IMR-90 (cell line): ENCODE measurements at regions not wholly inside any gene's neighbourhood (a gene's known extent, or its start where the extent isn't known, plus 50 kb on each side); places are given as distances from the start of the nearest gene placed in this dataset.

Experiments used
- ATAC-seq: fragments of 200-7000 bp; cut with Tn5 transposase; 2 replicates; pipeline ENCODE4 v1.9.1; 2020; ENCODE audit warnings: low read depth, mild to moderate bottlenecking, moderate library complexity
- BruUV-seq: library from RNA; stranded (reverse); fragments of 400-500 nt; replicated peaks from 2 replicates; lab custom pipeline; 2021; lab: Mats Ljungman, UMichigan
- CTCF ChIA-PET: fragments of 300-600 bp; formaldehyde crosslinking; extraction: SDS; loops from one replicate; lab custom pipeline; 2021; ENCODE audit warnings: antibody characterized with exemption; lab: Yijun Ruan, JAX
- POLR2A ChIA-PET: fragments of 300-600 bp; sonication (Branson Sonifier 250); formaldehyde crosslinking; loops from one replicate; lab custom pipeline; 2022; ENCODE audit warnings: antibody characterized with exemption; ENCODE audit not compliant: unreplicated experiment; lab: Charles Lee
- DNase-seq: peaks from one replicate; pipeline ENCODE4 v3.0.0; 2013
- H2AFZ ChIP-seq: replicated peaks from 2 replicates; pipeline ENCODE3; 2013; ENCODE audit warnings: low read length, mild to moderate bottlenecking; ENCODE audit not compliant: poor library complexity
- H2AK5ac ChIP-seq: 2 replicates; pipeline ENCODE4 v1.6.1; 2013; ENCODE audit warnings: low read depth, low read length, inconsistent platforms
- H2AK9ac ChIP-seq: replicated peaks from 2 replicates; pipeline ENCODE3; 2013; ENCODE audit warnings: mild to moderate bottlenecking, low read depth, low read length, moderate library complexity; ENCODE audit not compliant: poor library complexity
- H2BK120ac ChIP-seq: 2 replicates; pipeline ENCODE4 v1.6.1; 2013; ENCODE audit warnings: low read depth, low read length, inconsistent platforms
- H2BK15ac ChIP-seq: 3 replicates; pipeline ENCODE4 v1.6.1; 2013; ENCODE audit warnings: low read depth, low read length, inconsistent platforms
- H2BK20ac ChIP-seq: 2 replicates; pipeline ENCODE4 v1.6.1; 2013; ENCODE audit warnings: low read depth, mild to moderate bottlenecking, inconsistent platforms, low read length, moderate library complexity
- H2BK5ac ChIP-seq: 2 replicates; pipeline ENCODE4 v1.6.1; 2013; ENCODE audit warnings: mild to moderate bottlenecking, low read depth, low read length, inconsistent platforms; ENCODE audit not compliant: poor library complexity, severe bottlenecking
- H3K14ac ChIP-seq: replicated peaks from 2 replicates; pipeline ENCODE4 v1.6.1; 2013; ENCODE audit warnings: low read depth, low read length, inconsistent platforms
- H3K18ac ChIP-seq: 2 replicates; pipeline ENCODE4 v1.6.1; 2013; ENCODE audit warnings: low read depth, low read length, control low read depth
- H3K23ac ChIP-seq: 2 replicates; pipeline ENCODE4 v1.6.1; 2013; ENCODE audit warnings: low read depth, low read length, inconsistent platforms
- H3K27ac ChIP-seq: 2 replicates; pipeline ENCODE4 v1.5.1; 2013; ENCODE audit warnings: mild to moderate bottlenecking, control low read depth, low read length; ENCODE audit not compliant: insufficient read depth
- H3K27me3 ChIP-seq: 2 replicates; pipeline ENCODE4 v1.6.1; 2013; ENCODE audit warnings: low read length; ENCODE audit not compliant: control insufficient read depth, insufficient read depth
- H3K36me3 ChIP-seq: 2 replicates; pipeline ENCODE4 v1.6.1; 2013; ENCODE audit warnings: low read length, mixed read lengths; ENCODE audit not compliant: control insufficient read depth, insufficient read depth
- H3K4ac ChIP-seq: 2 replicates; pipeline ENCODE4 v1.6.1; 2013; ENCODE audit warnings: low read depth, low read length, inconsistent platforms
- H3K4me1 ChIP-seq: 2 replicates; pipeline ENCODE4 v1.6.1; 2013; ENCODE audit warnings: low read length, mixed read lengths; ENCODE audit not compliant: control insufficient read depth, insufficient read depth
- H3K4me2 ChIP-seq: 2 replicates; pipeline ENCODE4 v1.6.1; 2013; ENCODE audit warnings: low read depth, mild to moderate bottlenecking, control low read depth, low read length, moderate library complexity
- H3K4me3 ChIP-seq: 2 replicates; pipeline ENCODE4 v1.5.1; 2013; ENCODE audit warnings: low read depth, mild to moderate bottlenecking, control low read depth, low read length, moderate library complexity; ENCODE audit not compliant: insufficient read depth
- H3K56ac ChIP-seq: 2 replicates; pipeline ENCODE4 v1.6.1; 2013; ENCODE audit warnings: low read length, inconsistent platforms; ENCODE audit not compliant: insufficient read depth; ENCODE audit errors: extremely low read depth
- H3K79me1 ChIP-seq, 2 experiments: 2 replicates each; pipeline ENCODE4 v1.6.1; 2013; ENCODE audit warnings: low read length in 2 of 2, inconsistent platforms in 1 of 2, low read depth in 1 of 2
- H3K9ac ChIP-seq: 2 replicates; pipeline ENCODE4 v1.6.1; 2013; ENCODE audit warnings: low read depth, low read length, control low read depth
- H3K9me1 ChIP-seq: 2 replicates; pipeline ENCODE4 v1.6.1; 2013; ENCODE audit warnings: low read length, inconsistent platforms; ENCODE audit not compliant: insufficient read depth
- H3K9me3 ChIP-seq: 2 replicates; pipeline ENCODE4 v1.6.1; 2013; ENCODE audit warnings: low read length; ENCODE audit not compliant: control insufficient read depth, insufficient read depth
- H4K20me1 ChIP-seq: 2 replicates; pipeline ENCODE4 v1.6.1; 2013; ENCODE audit warnings: low read length, inconsistent platforms; ENCODE audit not compliant: insufficient read depth
- H4K5ac ChIP-seq: 2 replicates; pipeline ENCODE4 v1.6.1; 2013; ENCODE audit warnings: mild to moderate bottlenecking, low read depth, low read length, control low read depth
- H4K8ac ChIP-seq, 2 experiments: 2 replicates each; pipeline ENCODE4 v1.6.1; 2013; ENCODE audit warnings: low read depth in 2 of 2, low read length in 2 of 2, control low read depth in 1 of 2, inconsistent platforms in 1 of 2
- H4K91ac ChIP-seq: 2 replicates; pipeline ENCODE4 v1.6.1; 2013; ENCODE audit warnings: low read depth, low read length, inconsistent platforms; ENCODE audit not compliant: insufficient read depth
- BHLHE40 ChIP-seq: fragments of 150-350 bp; IDR thresholded peaks from 2 replicates; pipeline ENCODE4 v1.6.1; 2016; ENCODE audit warnings: mild to moderate bottlenecking, low read depth, low read length
- MAFK ChIP-seq: IDR thresholded peaks from 2 replicates; pipeline ENCODE4 v1.6.1; 2012; ENCODE audit warnings: low read depth, low read length, improper control_type of control experiment
- SMC3 ChIP-seq: fragments of 150-350 bp; IDR thresholded peaks from 2 replicates; pipeline ENCODE4 v1.6.1; 2016; ENCODE audit warnings: low read depth, mild to moderate bottlenecking, antibody characterized with exemption, low read length, moderate library complexity
- WGBS, 2 experiments: methylation state at CpG; one replicate each; pipeline versions ENCODE4 v1.1.5 to v1.1.7; 2013; ENCODE audit warnings: missing lambda C conversion rate in 2 of 2; ENCODE audit not compliant: insufficient read length in 1 of 2; ENCODE audit errors: extremely low coverage in 2 of 2; 5-methylcytosine and 5-hydroxymethylcytosine counted together
- dilution Hi-C: fragments of 300-500 bp; cut with HindIII; formaldehyde crosslinking; loops from one replicate; pipeline ENCODE4 v1.14.3; 2018; ENCODE audit warnings: low sequenced_read_pairs; ENCODE audit not compliant: unreplicated experiment
- in situ Hi-C: fragments of 300-500 bp; cut with MboI; formaldehyde crosslinking; loops from 3 replicates; pipeline ENCODE4 v1.14.3; 2019; ENCODE audit warnings: low sequenced_read_pairs, inconsistent platforms, mixed read lengths
- intact Hi-C: fragments of 100-400 bp; cut with micrococcal nuclease; formaldehyde crosslinking; loops from 2 replicates; pipeline ENCODE4 v1.10.0; 2022

- no TSS peak for BruUV-seq
- H3K4me2 ChIP-seq: no peak overlapping the region
- no peak overlapping the region for H2AK5ac ChIP-seq
- no peak overlapping the region for H4K5ac ChIP-seq
- no peak overlapping the region for H3K23ac ChIP-seq
- no peak overlapping the region for H3K14ac ChIP-seq
- dilution Hi-C loops (no loop called here), in situ Hi-C loops (no loop called here), intact Hi-C loops (no loop called here)
- H4K20me1 ChIP-seq: no peaks in the 10 kb centered on the region
- H2BK5ac ChIP-seq: no peak overlapping the region
- H3K4me3 ChIP-seq: no peak overlapping the region
- H3K36me3 ChIP-seq: no peaks in the 10 kb centered on the region
- POLR2A ChIA-PET: no interaction called here
- no peaks in the 10 kb centered on the region for H3K9me3 ChIP-seq
- H2AFZ ChIP-seq: no peak overlapping the region
- no peak overlapping the region for H4K8ac ChIP-seq
- H3K4ac ChIP-seq: no peak overlapping the region
- no peak overlapping the region for H3K18ac ChIP-seq
- no peak overlapping the region for H4K91ac ChIP-seq
- H3K4me1 ChIP-seq: no peaks in the 10 kb centered on the region
- H2BK15ac ChIP-seq: no peak overlapping the region
- no peak overlapping the region for H3K27ac ChIP-seq
- TF ChIP-seq BHLHE40 (no peak), SMC3 (no peak), MAFK (peak; percentile 60)
- no peaks in the 10 kb centered on the region for H3K27me3 ChIP-seq
- ATAC-seq: no peak
- H3K56ac ChIP-seq: no peak overlapping the region
- WGBS, 2 experiments: 0% methylated on average over 1 of the region's 3 CpGs; no CpG with 5 or more reads in 1 of the 2 experiments
- H2BK120ac ChIP-seq: no peak overlapping the region
- DNase-seq: no peak
- no peaks in the 10 kb centered on the region for H3K79me1 ChIP-seq
- CTCF ChIA-PET: no interaction called here
- H2AK9ac ChIP-seq: no peak overlapping the region
- H2BK20ac ChIP-seq: no peak overlapping the region
- H3K9ac ChIP-seq: no peak overlapping the region
- no peaks in the 10 kb centered on the region for H3K9me1 ChIP-seq
Measured at GRCh38 chr4:28831867-28832266, 1888.3 kb upstream of the PCDH7 start.
